HepG2 (cell line): ENCODE measurements at regions not wholly inside any gene's neighbourhood (a gene's known extent, or its start where the extent isn't known, plus 50 kb on each side); places are given as distances from the start of the nearest gene placed in this dataset.

Experiments
- ATAC-seq: fragments of 200-7000 bp; cut with Tn5 transposase; 3 replicates; pipeline ENCODE4 v1.9.1; 2020; ENCODE audit warnings: mild to moderate bottlenecking, moderate library complexity
- BruUV-seq: library from RNA; stranded (reverse); fragments of 400-500 nt; replicated peaks from 2 replicates; lab custom pipeline; 2021; lab: Mats Ljungman, UMichigan
- CTCF ChIA-PET: fragments of 300-600 bp; formaldehyde crosslinking; extraction: SDS; loops from one replicate; lab custom pipeline; 2021; ENCODE audit warnings: low total read pairs, inconsistent platforms, low intra/inter-chr PET ratio; lab: Yijun Ruan, JAX
- POLR2A ChIA-PET: fragments of 350-600 bp; sonication (Branson Sonifier 250); formaldehyde crosslinking; loops from one replicate; lab custom pipeline; 2020; ENCODE audit warnings: antibody characterized with exemption, inconsistent platforms; lab: Yijun Ruan, JAX
- DNase-seq: peaks from one replicate; pipeline ENCODE4 v3.0.0-alpha.2; 2015; ENCODE audit warnings: low spot score
- FAIRE-seq: peaks from 3 replicates; lab custom pipeline; 2011; peaks lifted over from hg19 to GRCh38; lab: Jason Lieb, UNC
- H2AFZ ChIP-seq: one replicate; pipeline ENCODE4 v1.6.1; 2011; ENCODE audit warnings: low read length, inconsistent platforms
- H3K27ac ChIP-seq: fragments of 300-600 bp; 3 replicates; pipeline ENCODE4 v1.8.0; 2011; ENCODE audit warnings: mixed run types, mild to moderate bottlenecking, mixed read lengths, low read length, inconsistent platforms; ENCODE audit not compliant: insufficient read depth; ENCODE audit errors: extremely low read length
- H3K27me3 ChIP-seq, 2 experiments: fragments of 200-600 bp in 1 of 2; 2 replicates in 1 of 2; 3 replicates in 1 of 2; pipeline versions ENCODE4 v1.6.0 to v1.8.0; 2011; ENCODE audit warnings: low read length in 2 of 2, mild to moderate bottlenecking in 2 of 2, moderate library complexity in 2 of 2, inconsistent platforms in 1 of 2; ENCODE audit not compliant: insufficient read depth in 2 of 2, control insufficient read depth in 1 of 2
- H3K36me3 ChIP-seq, 2 experiments: fragments of 200-600 bp in 1 of 2; replicated peaks in 1 of 2; 2 replicates in 1 of 2; 3 replicates in 1 of 2; pipeline versions ENCODE4 v1.5.1 to v1.8.0; 2011; ENCODE audit warnings: low read length in 2 of 2, inconsistent platforms in 1 of 2; ENCODE audit not compliant: insufficient read depth in 2 of 2, control insufficient read depth in 1 of 2
- H3K4me1 ChIP-seq: 2 replicates; pipeline ENCODE4 v1.5.1; 2012; ENCODE audit warnings: low read length, inconsistent platforms; ENCODE audit not compliant: insufficient read depth
- H3K4me2 ChIP-seq: 2 replicates; pipeline ENCODE4 v1.6.0; 2011; ENCODE audit warnings: low read depth, low read length, inconsistent platforms
- H3K4me3 ChIP-seq, 3 experiments: fragments of 200-600 bp in 1 of 3; sonication (generic), shearing (Covaris generic) in 1 of 3; replicated peaks in 1 of 3; 2 replicates each; pipeline ENCODE4 v1.5.1; 2011 to 2016; ENCODE audit warnings: low read length in 3 of 3, inconsistent platforms in 2 of 3, low read depth in 2 of 3, mild to moderate bottlenecking in 2 of 3, control low read depth in 1 of 3, mixed read lengths in 1 of 3; ENCODE audit not compliant: insufficient read depth in 1 of 3
- H3K79me2 ChIP-seq: one replicate; pipeline ENCODE4 v1.6.1; 2011; ENCODE audit warnings: low read length, inconsistent platforms; ENCODE audit not compliant: insufficient read depth
- H3K9ac ChIP-seq: 2 replicates; pipeline ENCODE4 v1.6.0; 2011; ENCODE audit warnings: mild to moderate bottlenecking, low read depth, low read length, inconsistent platforms; ENCODE audit not compliant: insufficient read depth
- H3K9me3 ChIP-seq: 2 replicates; pipeline ENCODE4 v1.5.1; 2012; ENCODE audit warnings: mild to moderate bottlenecking, low read length
- H4K20me1 ChIP-seq: 2 replicates; pipeline ENCODE4 v1.6.0; 2011; ENCODE audit warnings: inconsistent platforms, mild to moderate bottlenecking, low read length, moderate library complexity; ENCODE audit not compliant: insufficient read depth
- NCOA2 ChIP-seq: sonication (generic); formaldehyde crosslinking; IDR thresholded peaks from 2 replicates; pipeline ENCODE4 v1.8.0; 2022; ENCODE audit warnings: inconsistent platforms
- ZC3H13 ChIP-seq: sonication (generic); formaldehyde crosslinking; IDR thresholded peaks from 2 replicates; pipeline ENCODE4 v1.8.1; 2023; ENCODE audit warnings: mild to moderate bottlenecking, missing genetic modification reagents, moderate library complexity
- ZFY ChIP-seq: sonication (generic); formaldehyde crosslinking; IDR thresholded peaks from 2 replicates; pipeline ENCODE4 v1.4.0; 2020; ENCODE audit warnings: missing genetic modification reagents
- ZNF281 ChIP-seq: sonication (generic); formaldehyde crosslinking; IDR thresholded peaks from 2 replicates; pipeline ENCODE4 v1.4.0; 2020; ENCODE audit warnings: missing genetic modification reagents, borderline replicate concordance
- ZNF616 ChIP-seq: sonication (generic); formaldehyde crosslinking; IDR thresholded peaks from 2 replicates; pipeline ENCODE4 v1.5.0; 2020; ENCODE audit warnings: low read depth, mild to moderate bottlenecking, missing genetic modification reagents
- ZNF670 ChIP-seq: sonication (generic); formaldehyde crosslinking; IDR thresholded peaks from 2 replicates; pipeline ENCODE4 v1.8.0; 2022; ENCODE audit warnings: mild to moderate bottlenecking, missing genetic modification reagents, borderline replicate concordance
- ZNF770 ChIP-seq: sonication (generic); formaldehyde crosslinking; IDR thresholded peaks from 2 replicates; pipeline ENCODE4 v1.5.0; 2020; ENCODE audit warnings: mild to moderate bottlenecking, missing genetic modification reagents
- ZNF792 ChIP-seq: IDR thresholded peaks from 2 replicates; pipeline ENCODE4 v1.6.1; 2016
- WGBS: methylation state at CpG from one replicate; pipeline ENCODE4 v1.1.6; 2017; ENCODE audit warnings: low lambda C conversion rate; 5-methylcytosine and 5-hydroxymethylcytosine counted together
- in situ Hi-C: cut with HindIII; loops from 2 replicates; pipeline ENCODE4 v1.10.0; 2017; ENCODE audit warnings: low pct_unique_long_range_greater_than_20kb; ENCODE audit not compliant: extremely low pct_ligation_motif_present
- intact Hi-C: fragments of 100-400 bp; cut with micrococcal nuclease; formaldehyde crosslinking; loops from one replicate; pipeline ENCODE4 v1.10.0; 2022; ENCODE audit not compliant: unreplicated experiment

- TF ChIP-seq ZNF770 (CRISPR knock-in tag) = no peak
- no peak for TF ChIP-seq ZNF281 (CRISPR knock-in tag)
- no peak for TF ChIP-seq ZNF792 (CRISPR knock-in tag)
These were observed 245.0 kb downstream of the FOXD2 start (continued) for GRCh38 chr1:47682786-47683350.

- POLR2A ChIA-PET = no interaction called here
These were observed 245.6 kb downstream of the FOXD2 start for GRCh38 chr1:47683401-47683800.

More at GRCh38 chr1:47683401-47683800, 245.6 kb downstream of the FOXD2 start:
- Histone ChIP-seq H2AFZ (no peak overlapping the region), H3K9ac (no peak overlapping the region), H3K27ac (no peak overlapping the region), H3K36me3 (no peaks in the 10 kb centered on the region), H3K4me2 (no peak overlapping the region), H3K4me3 (no peak overlapping the region), H3K4me1 (no peaks in the 10 kb centered on the region), H3K27me3 (peaks cover 5 to 46% of the 10 kb centered on the region in 2 experiments; a peak in 3 of 5 replicates), H3K9me3 (no peaks in the 10 kb centered on the region), H3K79me2 (no peaks in the 10 kb centered on the region), H4K20me1 (no peaks in the 10 kb centered on the region)
- CTCF ChIA-PET = no interaction called here
- intact Hi-C loops (no loop called here), in situ Hi-C loops (no loop called here)
- DNase-seq = no peak
- no peak for FAIRE-seq
- TF ChIP-seq ZC3H13 (CRISPR knock-in tag) (no peak), ZNF616 (CRISPR knock-in tag) (no peak), ZNF670 (no peak), ZFY (CRISPR knock-in tag) (no peak), NCOA2 (CRISPR knock-in tag) (no peak)
- 36% methylated on average over 3 of the region's 3 CpGs for WGBS
- no TSS peak for BruUV-seq
- no peak for ATAC-seq
